ENCODE measurements at regions not wholly inside any gene's neighbourhood (a gene's known extent, or its start where the extent isn't known, plus 50 kb on each side); places are given as distances from the start of the nearest gene placed in this dataset.
"Not testable (repeated sequence)": the region's sequence is repeated elsewhere in the genome, so short reads cannot be mapped to it uniquely, and the experiment has no call there.

DNA sequence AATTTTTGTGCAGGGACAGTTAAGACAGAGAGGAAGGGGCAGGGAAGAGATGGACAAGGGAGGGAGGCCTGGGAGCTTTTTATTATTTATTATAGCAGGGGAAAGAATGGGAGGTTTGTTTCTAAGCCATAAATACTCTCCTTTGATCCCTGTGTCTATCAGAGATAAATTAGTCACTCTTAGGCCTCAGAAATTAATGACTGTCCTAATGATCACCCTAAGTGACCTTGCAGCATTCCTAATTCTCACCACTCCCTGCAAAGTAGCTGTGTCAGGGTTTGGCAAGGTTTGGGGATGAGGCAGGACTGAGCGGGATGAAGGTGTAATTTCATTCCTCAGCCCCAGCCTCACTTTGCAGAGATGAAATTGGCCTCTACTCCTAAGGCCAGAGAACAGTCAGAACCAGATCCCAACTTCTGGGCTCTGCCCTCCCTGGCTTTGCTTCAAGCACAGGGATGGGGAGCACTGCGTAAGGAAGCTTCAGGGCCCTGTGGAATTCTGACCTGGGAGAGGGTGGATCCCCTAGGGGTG is 95.0 kb downstream of the TMEM17 start:
- DNase-seq (ENCODE audit: low spot score) = no peak

GRCh38 chr2:62410015-62410453 is 96.0 kb downstream of the TMEM17 start:
- DNase-seq (ENCODE audit: low spot score) = no peak

- no peak for DNase-seq (ENCODE audit: low spot score)
These were observed 96.6 kb downstream of the TMEM17 start for GRCh38 chr2:62409442-62409841.

GRCh38 chr2:62408241-62408677 is 97.7 kb downstream of the TMEM17 start:
- DNase-seq (ENCODE audit: low spot score) = peak; percentile 21

GRCh38 chr2:62407838-62408237 is 98.2 kb downstream of the TMEM17 start:
- DNase-seq (ENCODE audit: low spot score) = no peak

GRCh38 chr2:62407401-62407800 is 98.6 kb downstream of the TMEM17 start:
- no peak for DNase-seq (ENCODE audit: low spot score)

GRCh38 chr2:62406573-62407043 is 99.4 kb downstream of the TMEM17 start:
- peak; percentile 29 for DNase-seq (ENCODE audit: low spot score)

DNA sequence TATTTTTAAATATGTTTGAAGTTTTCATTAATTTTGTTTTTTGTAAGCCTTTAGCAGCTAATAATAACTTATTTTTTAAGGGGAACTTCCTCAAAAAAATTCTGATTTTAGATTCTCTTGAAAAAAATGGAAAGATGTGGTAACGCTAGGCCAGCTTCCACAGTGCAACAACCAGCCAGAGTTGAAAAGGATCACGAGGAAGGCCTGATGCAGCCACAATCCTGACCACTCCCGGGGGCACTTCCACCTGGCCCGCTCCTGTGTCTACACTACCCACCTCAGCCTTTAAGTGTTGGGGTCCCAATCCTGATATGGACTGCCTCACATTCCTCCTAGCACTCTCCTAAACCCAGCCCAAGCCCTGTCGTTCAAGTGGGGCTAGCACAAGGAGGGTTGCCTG is 101.1 kb downstream of the TMEM17 start:
- DNase-seq (ENCODE audit: low spot score) = no peak

DNA sequence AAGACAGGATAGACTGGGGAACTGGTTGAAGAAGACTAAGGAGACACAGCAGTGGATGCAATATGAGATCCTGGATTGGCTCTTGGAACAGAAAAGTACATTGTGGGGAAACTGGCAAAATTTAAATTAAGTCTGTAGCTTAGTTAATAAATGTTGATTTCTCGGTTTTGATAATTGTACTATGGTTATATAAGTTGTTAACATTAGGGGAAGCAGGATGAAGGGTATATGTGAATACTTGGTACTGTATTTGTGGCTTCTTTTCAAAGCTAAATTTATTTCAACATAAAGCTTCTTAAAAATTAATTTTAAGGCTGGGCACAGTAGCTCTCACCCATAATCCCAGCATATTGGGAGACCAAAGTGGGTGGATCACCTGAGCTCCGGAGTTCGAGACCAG is 103.8 kb downstream of the TMEM17 start:
- no peak for DNase-seq (ENCODE audit: low spot score)

DNA sequence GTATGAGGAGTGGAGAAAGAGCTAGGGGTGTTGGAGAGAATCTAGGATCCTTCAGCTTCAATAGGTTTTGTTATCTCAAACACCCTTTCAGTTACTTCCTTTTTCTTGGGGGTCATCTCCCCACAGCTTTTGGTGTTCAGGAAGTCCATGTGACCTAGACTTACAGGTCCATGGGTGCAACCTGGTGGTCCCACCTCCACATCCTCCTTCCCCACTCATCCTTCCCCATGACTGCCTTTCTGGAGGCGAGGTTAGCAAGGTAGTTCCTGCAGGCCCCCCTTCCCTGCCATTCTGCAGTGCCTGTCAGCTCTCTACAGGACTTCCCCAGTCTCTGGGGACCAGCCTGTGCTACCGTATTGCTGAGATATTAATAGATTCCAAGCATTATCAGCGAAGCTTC is 107.6 kb downstream of the TMEM17 start:
- DNase-seq (ENCODE audit: low spot score) = no peak

DNA sequence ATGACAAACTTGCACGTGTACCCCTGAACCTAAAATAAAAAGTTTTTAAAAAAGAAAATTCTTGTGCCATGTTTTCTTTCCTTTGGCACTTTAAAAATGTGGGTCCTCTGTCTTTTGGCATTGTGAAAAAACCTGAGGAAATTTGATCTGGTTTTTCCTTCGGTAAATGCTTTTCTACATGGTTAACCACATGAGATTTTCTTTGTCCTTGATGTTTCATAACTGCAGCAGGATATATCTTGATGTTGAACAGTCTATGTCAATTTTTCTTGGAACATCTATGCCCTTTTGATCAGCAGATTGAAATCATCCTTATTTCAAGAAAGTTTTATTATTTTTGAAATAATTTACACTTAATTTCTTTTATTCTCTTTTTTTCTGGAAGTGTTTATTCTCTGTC is 109.1 kb downstream of the TMEM17 start:
- no peak for DNase-seq (ENCODE audit: low spot score)

- no peak for DNase-seq (ENCODE audit: low spot score)
These were observed 112.7 kb downstream of the TMEM17 start for GRCh38 chr2:62393293-62393692.

- DNase-seq (ENCODE audit: low spot score) = no peak
These were observed 114.3 kb downstream of the TMEM17 start for GRCh38 chr2:62391696-62392095.

GRCh38 chr2:62386378-62386777 is 119.6 kb downstream of the TMEM17 start:
- DNase-seq (ENCODE audit: low spot score) = not testable (repeated sequence)

- DNase-seq (ENCODE audit: low spot score) = no peak
These were observed 122.1 kb downstream of the TMEM17 start for GRCh38 chr2:62383846-62384245.

- DNase-seq (ENCODE audit: low spot score) = no peak
These were observed 123.2 kb downstream of the TMEM17 start for GRCh38 chr2:62382757-62383156.

DNA sequence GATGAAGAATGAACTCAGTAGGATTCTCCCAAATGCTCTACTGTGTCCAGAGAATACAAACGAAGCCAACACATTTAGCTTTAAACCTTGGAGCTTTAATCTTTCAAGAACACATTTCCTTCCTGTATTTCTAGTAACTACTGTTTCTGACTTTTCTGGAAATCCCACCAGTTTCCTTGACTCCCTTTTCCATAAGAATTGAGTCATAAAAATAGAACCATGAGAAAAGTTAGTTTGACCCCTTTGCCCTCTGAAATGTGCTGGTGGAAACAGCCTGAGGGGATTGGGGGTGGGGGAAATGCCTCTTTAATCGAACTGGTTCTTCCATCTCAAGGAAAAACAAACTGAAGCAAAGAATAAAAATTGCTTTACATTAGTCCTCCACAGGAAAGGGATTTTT is 123.9 kb downstream of the TMEM17 start:
- no peak for DNase-seq (ENCODE audit: low spot score)

GRCh38 chr2:62381656-62382055 is 124.3 kb downstream of the TMEM17 start:
- DNase-seq (ENCODE audit: low spot score) = no peak

GRCh38 chr2:62379566-62379965 is 126.4 kb downstream of the TMEM17 start:
- no peak for DNase-seq (ENCODE audit: low spot score)

GRCh38 chr2:62375113-62375420 is 130.9 kb downstream of the TMEM17 start:
- no peak for DNase-seq (ENCODE audit: low spot score)

DNA sequence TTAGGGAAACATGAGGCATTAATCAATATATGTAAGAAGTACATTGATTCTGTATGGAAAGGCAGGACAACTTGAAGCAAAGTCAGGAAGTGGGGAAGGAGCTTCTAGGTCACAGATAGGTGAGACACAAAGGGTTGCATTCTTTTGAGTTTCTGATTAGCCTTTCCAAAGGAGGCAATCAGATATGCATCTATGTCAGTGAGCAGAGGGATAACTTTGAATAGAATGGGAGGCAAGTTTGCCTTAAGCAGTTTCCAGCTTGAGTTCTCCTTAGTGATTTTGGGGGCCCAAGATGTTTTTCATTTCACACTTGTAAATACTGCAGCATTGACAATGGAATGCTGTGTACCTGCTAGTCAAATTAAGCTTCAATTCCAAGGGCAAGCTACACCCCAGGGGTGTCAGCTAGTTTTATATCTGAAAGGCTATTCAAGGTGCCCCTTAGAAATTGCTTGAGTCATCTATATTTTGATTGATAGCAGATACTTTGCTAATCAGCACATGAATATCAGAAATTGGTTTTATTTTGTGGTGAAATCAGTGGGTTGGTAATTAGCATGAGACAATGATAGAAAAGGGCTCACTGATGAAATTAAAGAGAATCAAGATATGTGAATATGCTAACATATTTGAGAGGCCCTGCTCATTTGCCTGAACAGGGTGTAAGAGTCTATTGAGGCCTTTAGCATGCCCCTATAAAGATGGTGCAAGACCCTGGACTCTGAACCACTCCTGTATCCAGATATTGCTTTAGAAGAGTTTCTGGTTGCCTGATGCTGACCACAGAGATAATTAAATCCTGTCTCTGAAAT is 131.5 kb downstream of the TMEM17 start:
- no peak for DNase-seq (ENCODE audit: low spot score)

DNA sequence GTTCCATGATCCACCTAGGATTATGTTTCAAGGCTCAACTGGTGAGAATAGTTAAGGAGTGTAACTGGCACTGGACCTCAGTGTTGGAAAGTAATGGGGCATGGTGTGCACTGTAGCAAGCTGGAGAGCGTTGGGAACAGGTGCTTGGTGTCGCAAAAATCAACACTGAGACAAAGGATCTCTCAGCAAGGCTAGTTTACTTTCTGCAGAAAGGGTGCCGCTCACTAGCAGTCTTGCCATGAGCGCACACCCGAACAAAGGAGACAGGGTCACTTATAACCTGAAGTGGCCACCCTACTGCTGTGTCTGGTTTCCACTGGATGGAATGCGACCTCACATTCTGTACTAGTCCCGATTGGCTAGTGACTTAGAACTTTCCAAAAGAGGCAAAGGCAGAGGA is 133.2 kb downstream of the TMEM17 start:
- DNase-seq (ENCODE audit: low spot score) = no peak
